ENCODE measurements at regions not wholly inside any gene's neighbourhood (a gene's known extent, or its start where the extent isn't known, plus 50 kb on each side); places are given as distances from the start of the nearest gene placed in this dataset.

DNA sequence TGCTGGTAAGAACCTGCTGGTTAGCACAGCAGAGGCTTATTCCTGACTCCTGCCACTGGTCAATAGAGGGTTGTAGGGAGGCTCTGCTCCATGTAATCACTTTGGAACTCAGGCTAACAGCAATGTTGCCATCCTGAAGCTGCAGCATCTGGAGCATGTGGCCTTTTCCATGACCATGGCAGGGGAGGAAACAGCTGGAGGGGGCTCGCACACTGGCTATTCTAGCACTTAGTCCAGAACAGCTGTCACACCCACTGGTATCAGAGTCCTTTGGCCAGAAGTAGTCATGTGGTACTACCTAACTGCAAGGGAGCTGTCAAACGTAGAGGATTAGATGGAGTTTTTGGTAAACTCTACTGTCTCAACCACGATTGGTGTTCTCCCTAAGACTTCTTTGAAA is 450.0 kb downstream of the RPS24 start:
- H3K36me3 Mint-ChIP-seq (ENCODE audit: insufficient read depth in 2 of 2) = no peaks in the 10 kb centered on the region
- H3K4me1 Mint-ChIP-seq (ENCODE audit: low read depth) = no peaks in the 10 kb centered on the region
- DNase-seq (no peak), ATAC-seq (replicated peaks in 1 of 2) (no peak)
- peaks cover 0 to under 1% of the 10 kb centered on the region in 2 donors for H3K9me3 Mint-ChIP-seq
- no peak overlapping the region for H3K4me3 Mint-ChIP-seq
- no peak overlapping the region for H3K27ac Mint-ChIP-seq
- H3K27me3 Mint-ChIP-seq (ENCODE audit: low read depth) = peaks cover 20% of the 10 kb centered on the region

DNA sequence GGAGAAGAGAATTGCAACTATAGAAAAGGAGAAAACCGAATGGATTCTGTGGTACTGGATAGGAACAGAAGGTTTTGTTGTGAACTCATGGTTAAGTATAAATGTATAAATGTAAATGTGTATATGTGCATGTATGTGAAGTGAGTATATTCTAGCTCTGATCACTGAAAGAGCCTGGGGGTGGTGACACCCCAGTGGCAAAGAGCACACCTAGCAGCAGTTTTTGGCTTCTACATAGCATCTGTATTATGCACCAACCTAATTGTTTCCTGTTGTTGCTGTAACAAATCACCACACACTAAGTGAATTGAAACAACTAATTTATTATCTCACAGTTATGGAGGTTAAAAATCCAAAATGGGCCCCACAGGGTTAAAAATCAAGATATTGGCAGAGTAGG is 455.4 kb downstream of the RPS24 start:
- ATAC-seq (replicated peaks in 1 of 2) = no peak
- Mint-ChIP-seq H3K9me3 (peaks cover 4 to 7% of the 10 kb centered on the region in 2 donors), H3K27me3 (ENCODE audit: low read depth) (peaks cover 18% of the 10 kb centered on the region), H3K4me1 (ENCODE audit: low read depth) (no peaks in the 10 kb centered on the region), H3K4me3 (no peak overlapping the region), H3K36me3 (ENCODE audit: insufficient read depth in 2 of 2) (peaks cover 4% of the 10 kb centered on the region in 2 donors), H3K27ac (no peak overlapping the region)
- no peak for DNase-seq

DNA sequence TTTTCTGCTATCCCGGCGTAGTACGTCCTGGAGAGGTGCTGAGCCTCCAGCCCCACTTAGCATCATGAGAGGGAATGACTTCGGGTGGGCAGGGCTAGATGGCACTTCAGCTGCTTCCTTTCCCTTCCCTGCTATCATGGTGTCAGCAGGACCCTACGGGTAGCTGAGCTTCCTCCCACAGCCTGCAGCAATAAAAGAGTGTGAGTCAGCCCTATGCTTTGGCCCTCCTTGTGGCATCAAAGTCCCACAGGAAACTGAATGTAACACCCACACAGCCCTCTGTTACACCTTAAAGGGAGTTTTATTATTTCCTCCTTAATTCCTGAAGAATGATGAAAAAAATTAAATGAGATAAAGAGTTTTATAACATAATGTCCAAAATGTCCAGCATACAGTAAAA is 458.1 kb downstream of the RPS24 start:
- H3K4me1 Mint-ChIP-seq (ENCODE audit: low read depth) = no peaks in the 10 kb centered on the region
- peaks cover 7% of the 10 kb centered on the region for H3K27me3 Mint-ChIP-seq (ENCODE audit: low read depth)
- no peak overlapping the region for H3K4me3 Mint-ChIP-seq
- DNase-seq (no peak), ATAC-seq (replicated peaks in 1 of 2) (no peak)
- peaks cover 4 to 7% of the 10 kb centered on the region in 2 donors for H3K9me3 Mint-ChIP-seq
- no peak overlapping the region for H3K27ac Mint-ChIP-seq
- peaks cover 4% of the 10 kb centered on the region in 2 donors for H3K36me3 Mint-ChIP-seq (ENCODE audit: insufficient read depth in 2 of 2)

DNA sequence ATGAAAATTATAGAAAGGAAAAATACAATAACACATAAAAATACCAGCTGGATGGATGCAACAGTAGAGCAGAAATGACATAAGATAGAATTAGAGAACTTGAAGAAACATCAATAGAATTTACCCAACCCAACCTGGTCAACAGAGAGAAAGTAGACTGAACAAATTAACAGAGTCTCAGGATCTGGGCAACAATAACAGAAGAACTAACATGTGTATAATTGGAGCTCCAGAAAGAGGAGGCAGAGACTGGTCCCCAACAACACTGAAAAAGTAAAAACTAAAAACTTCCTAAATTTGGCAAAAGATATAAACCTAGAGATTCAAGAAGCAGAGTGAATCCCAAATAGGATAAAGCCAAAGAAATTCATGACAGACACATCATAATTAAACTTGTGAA is 458.8 kb downstream of the RPS24 start:
- Mint-ChIP-seq H3K36me3 (ENCODE audit: insufficient read depth in 2 of 2) (peaks cover 4% of the 10 kb centered on the region in 2 donors), H3K27me3 (ENCODE audit: low read depth) (peaks cover under 1% of the 10 kb centered on the region), H3K4me1 (ENCODE audit: low read depth) (no peaks in the 10 kb centered on the region), H3K4me3 (no peak overlapping the region), H3K27ac (no peak overlapping the region), H3K9me3 (peaks cover 4 to 7% of the 10 kb centered on the region in 2 donors)
- no peak for ATAC-seq (replicated peaks in 1 of 2)
- no peak for DNase-seq

DNA sequence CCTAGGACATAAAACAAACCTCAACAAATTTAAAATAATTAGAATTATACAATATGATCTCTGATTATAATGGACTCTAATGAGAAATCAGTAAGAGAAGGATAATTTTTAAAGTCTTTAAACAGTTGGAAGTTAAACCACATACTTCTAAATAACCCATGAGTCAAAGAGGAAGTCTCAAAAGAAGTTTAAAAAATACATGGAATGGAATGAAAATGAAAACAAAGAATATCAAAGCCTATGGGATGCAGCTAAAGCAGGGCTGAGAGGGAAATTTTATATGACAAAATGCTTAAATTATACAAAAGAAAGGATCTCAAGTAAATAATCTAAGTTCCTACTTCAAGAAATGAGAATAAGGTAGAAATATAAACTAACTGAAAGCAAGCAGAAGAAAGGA is 460.5 kb downstream of the RPS24 start:
- ATAC-seq (replicated peaks in 1 of 2) = no peak
- Mint-ChIP-seq H3K36me3 (ENCODE audit: insufficient read depth in 2 of 2) (peaks cover 4% of the 10 kb centered on the region in 2 donors), H3K27me3 (ENCODE audit: low read depth) (no peaks in the 10 kb centered on the region), H3K27ac (no peak overlapping the region), H3K4me1 (ENCODE audit: low read depth) (no peaks in the 10 kb centered on the region), H3K4me3 (no peak overlapping the region), H3K9me3 (peaks cover 4 to 6% of the 10 kb centered on the region in 2 donors)
- DNase-seq = no peak

DNA sequence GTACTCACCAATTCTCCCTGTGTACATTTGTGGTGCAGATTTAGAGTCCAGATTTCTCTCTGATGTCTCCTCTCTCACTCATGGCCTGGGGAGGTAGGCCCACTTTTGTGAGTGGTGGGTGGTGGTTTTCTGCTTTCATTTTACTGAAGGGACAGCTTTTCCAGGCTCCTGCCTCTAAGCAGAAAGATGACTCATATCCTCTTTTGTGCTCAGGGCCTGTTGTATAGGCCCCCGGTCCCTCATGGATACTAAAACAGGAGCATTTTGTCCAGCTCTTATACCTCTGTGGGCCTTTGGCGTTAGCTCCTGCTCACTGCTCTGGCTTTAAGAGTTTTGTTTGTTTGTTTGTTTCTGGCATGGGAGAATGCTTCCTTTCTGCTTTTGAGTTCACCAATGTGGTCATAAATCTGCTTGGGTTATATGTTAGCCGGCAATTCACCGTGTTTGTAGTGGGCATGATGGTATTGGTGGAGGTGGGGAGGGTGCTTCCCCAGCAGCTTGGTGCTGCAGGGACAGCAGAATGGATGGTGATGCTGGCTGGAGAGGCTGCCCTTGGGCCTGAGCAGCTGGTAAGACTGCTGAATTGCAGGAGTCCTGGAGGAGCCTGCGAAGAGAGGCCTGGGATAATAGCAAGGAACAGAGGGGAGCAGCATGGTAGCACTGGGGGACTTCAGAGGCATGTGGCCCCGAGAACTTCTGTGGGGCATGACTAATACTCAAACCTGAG is 468.7 kb downstream of the RPS24 start:
- Mint-ChIP-seq H3K36me3 (ENCODE audit: insufficient read depth in 2 of 2) (peaks cover 2% of the 10 kb centered on the region in 2 donors), H3K27me3 (ENCODE audit: low read depth) (peaks cover 7% of the 10 kb centered on the region), H3K4me1 (ENCODE audit: low read depth) (peaks cover 12% of the 10 kb centered on the region), H3K4me3 (no peak overlapping the region), H3K9me3 (no peaks in the 10 kb centered on the region), H3K27ac (no peak overlapping the region)
- DNase-seq (no peak), ATAC-seq (replicated peaks in 1 of 2) (no peak)

DNA sequence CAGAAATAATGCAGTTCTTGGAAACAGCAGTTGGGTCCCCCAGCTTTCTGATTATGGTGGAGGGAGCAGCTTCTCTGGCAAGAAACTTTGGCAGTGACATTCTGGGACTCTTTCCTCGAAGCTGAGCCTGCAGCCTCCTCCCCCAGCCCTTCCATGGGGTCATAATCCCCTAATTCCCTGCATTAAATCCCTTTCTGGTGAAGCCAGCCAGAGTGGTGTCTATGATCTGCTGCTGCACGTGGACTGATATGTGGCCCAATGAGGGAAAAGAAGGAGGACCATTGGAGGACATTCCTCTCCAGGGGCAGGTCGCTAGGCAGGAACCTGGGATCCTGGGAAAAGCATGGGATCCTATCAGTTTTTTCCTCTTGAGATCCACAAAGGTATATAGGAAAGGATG is 470.5 kb downstream of the RPS24 start:
- Mint-ChIP-seq H3K4me1 (ENCODE audit: low read depth) (peaks cover 12% of the 10 kb centered on the region), H3K9me3 (no peaks in the 10 kb centered on the region), H3K27ac (no peak overlapping the region), H3K4me3 (no peak overlapping the region), H3K36me3 (ENCODE audit: insufficient read depth in 2 of 2) (peaks cover 2% of the 10 kb centered on the region in 2 donors), H3K27me3 (ENCODE audit: low read depth) (peaks cover 11% of the 10 kb centered on the region)
- ATAC-seq (replicated peaks in 1 of 2) (no peak), DNase-seq (no peak)

DNA sequence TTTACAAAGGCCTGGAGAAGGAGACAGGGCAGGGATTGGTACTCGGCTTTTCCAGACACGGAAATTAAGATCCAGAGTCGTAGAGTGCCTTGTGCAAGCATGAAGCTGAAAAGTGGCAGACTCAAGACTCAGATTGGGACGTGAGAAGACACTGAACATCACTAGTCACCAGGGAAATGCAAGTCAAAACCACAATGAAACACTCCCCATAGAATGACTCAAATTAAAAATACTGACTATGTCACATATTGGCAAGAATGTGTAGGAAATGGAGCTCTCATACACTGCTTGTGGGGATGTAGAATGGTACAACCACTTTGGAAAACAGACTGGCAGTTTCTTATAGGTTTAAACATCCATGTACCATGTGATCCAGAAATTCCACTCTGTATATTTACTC is 472.0 kb downstream of the RPS24 start:
- DNase-seq = peak in 1 of 2 donors; percentile 6
- H3K36me3 Mint-ChIP-seq (ENCODE audit: insufficient read depth in 2 of 2) = peaks cover 2% of the 10 kb centered on the region in 2 donors
- peak; percentile 95 to 96 for ATAC-seq (replicated peaks in 1 of 2)
- H3K9me3 Mint-ChIP-seq = no peaks in the 10 kb centered on the region
- no peak overlapping the region for H3K4me3 Mint-ChIP-seq
- H3K4me1 Mint-ChIP-seq (ENCODE audit: low read depth) = peaks cover 12% of the 10 kb centered on the region
- no peak overlapping the region for H3K27ac Mint-ChIP-seq
- H3K27me3 Mint-ChIP-seq (ENCODE audit: low read depth) = peaks cover 22% of the 10 kb centered on the region

DNA sequence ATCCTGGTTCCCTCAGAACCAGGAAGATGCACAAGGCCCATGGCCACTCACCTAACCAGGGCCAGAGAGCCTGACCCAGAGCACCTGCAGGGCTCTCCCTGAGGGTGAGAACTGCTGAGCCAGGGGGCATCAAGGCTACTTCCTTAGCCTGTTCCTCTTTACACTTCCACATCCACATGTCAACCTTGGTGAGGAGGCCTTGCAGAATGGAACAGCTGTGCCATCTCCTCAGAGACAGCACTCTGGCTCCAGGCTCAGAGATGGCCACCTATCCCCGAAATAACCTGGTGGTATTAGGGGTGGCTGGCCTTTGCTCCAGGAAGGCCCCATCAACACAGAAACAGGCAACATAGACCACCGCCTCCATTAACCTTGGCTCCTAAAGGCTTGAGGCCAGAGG is 473.0 kb downstream of the RPS24 start:
- no peak for ATAC-seq (replicated peaks in 1 of 2)
- peaks cover 12% of the 10 kb centered on the region for H3K4me1 Mint-ChIP-seq (ENCODE audit: low read depth)
- no peak for DNase-seq
- H3K27ac Mint-ChIP-seq = no peak overlapping the region
- H3K9me3 Mint-ChIP-seq = no peaks in the 10 kb centered on the region
- H3K4me3 Mint-ChIP-seq = no peak overlapping the region
- H3K36me3 Mint-ChIP-seq (ENCODE audit: insufficient read depth in 2 of 2) = peaks cover 2% of the 10 kb centered on the region in 2 donors
- H3K27me3 Mint-ChIP-seq (ENCODE audit: low read depth) = peaks cover 22% of the 10 kb centered on the region

DNA sequence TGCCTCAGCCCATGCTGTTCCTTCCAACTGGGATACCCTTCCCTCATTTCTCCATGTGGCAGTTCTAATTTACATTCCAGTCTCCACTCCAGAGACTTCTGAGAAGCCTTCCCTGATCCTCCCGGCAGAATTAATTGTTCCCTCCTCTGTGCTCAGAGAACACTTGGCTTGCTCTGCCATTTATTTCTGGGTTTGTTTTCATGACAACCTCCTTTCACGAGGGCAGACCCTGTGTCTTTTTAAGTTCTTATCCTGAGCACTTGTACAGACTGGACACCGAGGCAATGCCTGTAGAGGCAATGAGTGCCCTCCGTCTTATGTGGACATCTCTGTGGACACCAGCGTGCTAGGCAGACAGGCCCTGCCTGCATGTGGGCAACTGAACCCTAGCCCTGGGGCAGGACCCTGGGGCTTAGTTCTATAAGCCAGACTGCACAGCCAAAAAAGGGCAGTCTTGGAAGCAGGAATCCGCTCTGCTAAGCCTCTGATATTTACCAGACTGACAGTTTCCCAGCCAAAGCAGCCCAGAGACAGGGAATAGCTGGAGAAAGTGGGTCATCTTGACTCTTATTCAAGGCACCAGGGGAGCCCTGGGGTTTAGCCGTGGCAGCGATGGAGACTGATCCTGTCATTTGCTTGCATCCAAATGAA is 474.0 kb downstream of the RPS24 start:
- no peak for DNase-seq
- no peak overlapping the region for H3K27ac Mint-ChIP-seq
- no peak for ATAC-seq (replicated peaks in 1 of 2)

DNA sequence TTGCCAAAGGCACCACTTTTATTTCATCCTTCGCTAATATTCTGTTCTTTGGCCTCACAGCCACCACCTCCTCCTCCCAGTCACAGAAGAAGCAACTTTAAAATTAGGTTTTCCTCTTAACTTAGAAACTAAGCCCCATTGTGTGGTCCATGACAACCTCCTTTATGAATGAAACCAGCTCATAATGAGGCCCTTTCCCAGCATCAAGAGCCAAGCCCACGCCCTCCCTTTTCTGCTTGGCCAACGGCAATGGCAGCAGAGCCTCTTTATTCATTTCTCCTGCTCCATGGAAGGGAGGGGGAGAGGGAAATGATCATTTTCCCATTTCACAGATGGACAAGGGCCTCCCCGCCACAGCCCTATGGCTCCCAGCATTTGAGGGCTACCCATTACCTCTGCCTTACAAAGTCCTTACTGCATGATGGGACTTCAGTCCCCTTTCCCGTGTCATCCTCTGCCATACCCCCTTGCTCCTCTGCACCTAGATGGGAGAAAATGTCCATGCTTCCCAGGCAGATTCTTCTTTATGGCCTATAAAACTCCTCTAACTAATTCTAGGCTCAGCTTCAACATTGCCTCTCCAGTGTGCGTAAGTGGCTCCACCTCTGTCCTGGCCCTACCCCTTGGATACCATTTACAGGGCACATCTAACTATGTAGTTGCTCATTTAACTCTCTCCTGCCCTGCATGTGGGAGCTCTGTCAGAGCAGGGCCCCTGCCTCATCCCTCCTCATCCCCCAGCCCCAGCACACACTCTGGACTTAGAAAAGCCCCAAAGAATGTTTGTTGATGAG is 475.5 kb downstream of the RPS24 start:
- no peak for DNase-seq
- peaks cover 19% of the 10 kb centered on the region for H3K27me3 Mint-ChIP-seq (ENCODE audit: low read depth)
- ATAC-seq (replicated peaks in 1 of 2) = no peak

More for the DNA sequence above, 474.0 kb downstream of the RPS24 start:
- Mint-ChIP-seq H3K4me3 (no peak overlapping the region), H3K9me3 (no peaks in the 10 kb centered on the region), H3K27me3 (ENCODE audit: low read depth) (peaks cover 22% of the 10 kb centered on the region), H3K4me1 (ENCODE audit: low read depth) (peaks cover 5% of the 10 kb centered on the region), H3K36me3 (ENCODE audit: insufficient read depth in 2 of 2) (peaks cover 2% of the 10 kb centered on the region in 2 donors)

DNA sequence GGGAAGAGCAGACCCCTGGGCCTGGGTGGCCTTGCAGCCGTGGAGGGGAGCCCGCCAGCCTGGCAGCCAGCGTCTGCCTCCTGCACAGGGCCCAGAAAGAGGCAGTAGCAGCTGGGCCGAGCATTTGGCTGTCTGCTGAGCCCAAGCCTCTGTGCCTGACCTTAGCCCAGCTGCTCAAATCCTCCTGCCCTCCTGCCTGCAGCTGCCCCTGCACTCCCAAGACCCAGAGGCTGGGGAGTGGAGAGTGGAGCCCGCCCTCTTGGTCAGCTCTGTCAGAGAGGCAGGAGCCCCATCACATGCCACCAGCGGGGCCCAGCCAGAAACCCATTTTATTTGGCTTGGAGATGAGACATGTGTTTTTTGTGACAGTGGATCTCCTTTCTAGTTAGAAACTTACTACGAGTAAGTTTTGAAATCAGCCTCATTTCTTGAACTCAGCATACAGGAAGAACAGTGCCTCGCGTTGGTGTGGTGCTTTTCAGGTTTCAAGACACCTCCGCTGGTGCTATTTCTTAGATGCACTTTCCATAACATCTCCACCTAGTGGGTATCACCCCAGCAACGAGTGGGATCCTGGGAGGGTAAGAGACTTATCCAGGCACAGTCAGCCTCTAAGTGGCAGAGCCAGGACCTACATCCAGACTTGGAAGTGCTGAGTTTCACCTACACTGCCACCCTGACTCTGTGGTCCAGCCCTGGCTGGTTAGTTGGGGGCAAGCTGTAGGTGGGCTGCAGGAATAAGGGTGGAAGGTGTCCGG is 477.1 kb downstream of the RPS24 start:
- ATAC-seq (replicated peaks in 1 of 2) (peak in 1 of 2 donors; percentile 42), DNase-seq (no peak)
- Mint-ChIP-seq H3K4me3 (no peak overlapping the region), H3K4me1 (ENCODE audit: low read depth) (peaks cover 5% of the 10 kb centered on the region), H3K9me3 (no peaks in the 10 kb centered on the region), H3K36me3 (ENCODE audit: insufficient read depth in 2 of 2) (peaks cover 0 to 2% of the 10 kb centered on the region in 2 donors), H3K27ac (no peak overlapping the region), H3K27me3 (ENCODE audit: low read depth) (peaks cover 15% of the 10 kb centered on the region)

More for the DNA sequence above, 475.5 kb downstream of the RPS24 start:
- H3K27ac Mint-ChIP-seq = no peak overlapping the region
- peaks cover 5% of the 10 kb centered on the region for H3K4me1 Mint-ChIP-seq (ENCODE audit: low read depth)
- H3K4me3 Mint-ChIP-seq = no peak overlapping the region
- H3K9me3 Mint-ChIP-seq = no peaks in the 10 kb centered on the region
- peaks cover 2% of the 10 kb centered on the region in 2 donors for H3K36me3 Mint-ChIP-seq (ENCODE audit: insufficient read depth in 2 of 2)

All from activated T-cell treated with anti-CD3 and anti-CD28 coated beads, Interleukin-2, amount 50 U/mL, for 72 hours (primary cell).